SU-DHL-6 (cell line): ENCODE measurements at regions not wholly inside any gene's neighbourhood (a gene's known extent, or its start where the extent isn't known, plus 50 kb on each side); places are given as distances from the start of the nearest gene placed in this dataset.

Source experiments
- CTCF ChIP-seq: fragments of 200-600 bp; sonication (generic); IDR thresholded peaks from one replicate; pipeline ENCODE4 v1.5.1; 2017; ENCODE audit warnings: antibody characterized with exemption, mild to moderate bottlenecking, low read length, moderate library complexity; ENCODE audit not compliant: insufficient read depth, poor library complexity, severe bottlenecking
- EZH2phosphoT487 ChIP-seq: fragments of 200-600 bp; sonication (generic), shearing (Covaris generic); conservative IDR thresholded peaks from 2 replicates; pipeline ENCODE4 v1.6.1; 2018; ENCODE audit warnings: mild to moderate bottlenecking, antibody characterized with exemption, low read length, moderate library complexity, mixed read lengths

DNA sequence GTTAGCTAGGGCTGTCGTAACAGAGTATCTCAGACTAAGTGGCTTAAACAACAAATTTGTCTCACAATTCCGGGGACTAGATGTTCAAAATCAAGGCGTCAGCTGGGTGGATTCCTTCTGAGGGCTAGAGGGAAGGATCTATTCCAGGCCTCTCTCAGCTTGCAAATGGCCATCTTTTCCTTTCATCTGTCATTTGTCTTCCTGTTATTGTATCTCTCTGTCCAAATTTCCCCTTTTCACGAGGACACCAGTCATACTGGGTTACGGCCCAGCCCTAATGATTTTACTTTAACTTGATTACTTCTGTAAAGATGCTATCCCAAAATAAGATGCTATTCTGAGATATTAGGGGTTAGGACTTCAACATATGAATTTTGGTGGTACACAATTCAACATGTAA, 119.0 kb upstream of the CPSF6 start:
- TF ChIP-seq CTCF (no peak), EZH2phosphoT487 (no peak)
